HL-60 (cell line): ENCODE measurements at regions not wholly inside any gene's neighbourhood (a gene's known extent, or its start where the extent isn't known, plus 50 kb on each side); places are given as distances from the start of the nearest gene placed in this dataset.

Source experiments
- DNase-seq, 2 experiments: peaks; one replicate each; pipeline ENCODE4 v3.0.0-alpha.2; 2010 to 2020; ENCODE audit warnings: low read depth in 1 of 2, low spot score in 1 of 2
- H3K27ac ChIP-seq: fragments of 250-450 bp; sonication (Bioruptor Pico); replicated peaks from 2 replicates; pipeline ENCODE4 v1.5.1; 2020; ENCODE audit warnings: mild to moderate bottlenecking, moderate library complexity
- H3K27me3 ChIP-seq: fragments of 250-450 bp; sonication (Bioruptor Pico); 2 replicates; pipeline ENCODE4 v1.5.1; 2021; ENCODE audit warnings: mild to moderate bottlenecking, moderate library complexity; ENCODE audit not compliant: insufficient read depth, poor library complexity, severe bottlenecking
- H3K4me3 ChIP-seq: replicated peaks from 2 replicates; pipeline ENCODE4 v1.5.1; 2011; ENCODE audit warnings: mild to moderate bottlenecking, control low read depth, low read length; ENCODE audit not compliant: insufficient read depth
- CTCF ChIP-seq: IDR thresholded peaks from one replicate; pipeline ENCODE4 v1.5.1; 2011; ENCODE audit warnings: low read length, control low read depth, inconsistent platforms; ENCODE audit not compliant: insufficient read depth
- GABPA ChIP-seq: IDR thresholded peaks from 2 replicates; pipeline ENCODE4 v1.6.1; 2012; ENCODE audit warnings: low read depth
- POLR2AphosphoS5 ChIP-seq: IDR thresholded peaks from 2 replicates; pipeline ENCODE4 v1.6.1; 2012; ENCODE audit warnings: low read depth
- SPI1 ChIP-seq: IDR thresholded peaks from 2 replicates; pipeline ENCODE4 v1.6.1; 2012; ENCODE audit warnings: low read depth, mild to moderate bottlenecking, borderline replicate concordance
- TF ChIP-seq, protein P1 (sequence below): IDR thresholded peaks from 2 replicates; pipeline ENCODE4 v1.6.1; 2012; ENCODE audit warnings: low read depth; ENCODE audit not compliant: insufficient replicate concordance

DNA sequence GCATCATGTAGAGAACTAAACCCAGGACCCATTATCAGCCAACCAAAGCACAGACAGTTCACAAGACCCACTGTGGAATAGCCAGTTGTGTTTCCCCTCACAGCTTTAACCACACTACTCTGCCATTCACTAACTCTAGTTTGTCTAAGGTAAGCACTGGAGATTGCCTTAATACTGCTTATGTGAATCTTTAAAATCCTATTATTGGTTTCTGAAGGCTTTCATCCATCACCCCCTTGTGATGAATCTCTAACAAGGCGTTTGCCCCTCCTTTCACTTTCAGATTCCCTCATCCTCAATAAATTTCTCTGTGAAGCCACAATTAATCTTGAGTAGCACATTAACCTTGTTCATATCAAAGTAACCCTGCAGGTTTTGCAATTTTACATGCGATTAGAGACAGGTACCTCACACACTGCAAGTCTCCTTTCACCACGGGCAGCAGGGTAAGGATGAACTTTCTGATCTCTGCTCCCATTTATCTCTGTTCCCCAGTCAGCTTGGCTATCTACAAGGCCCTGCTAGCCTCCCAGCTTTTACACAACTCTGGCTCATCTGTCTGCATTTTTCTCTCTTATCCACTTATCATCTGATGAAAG is 785.6 kb downstream of the REEP3 start:
- no peak overlapping the region for H3K27ac ChIP-seq
- H3K27me3 ChIP-seq = no peaks in the 10 kb centered on the region
- no peak for DNase-seq
- TF ChIP-seq GABPA (no peak), CTCF (no peak), SPI1 (no peak), POLR2AphosphoS5 (no peak)
- TF ChIP-seq, protein P1, sequence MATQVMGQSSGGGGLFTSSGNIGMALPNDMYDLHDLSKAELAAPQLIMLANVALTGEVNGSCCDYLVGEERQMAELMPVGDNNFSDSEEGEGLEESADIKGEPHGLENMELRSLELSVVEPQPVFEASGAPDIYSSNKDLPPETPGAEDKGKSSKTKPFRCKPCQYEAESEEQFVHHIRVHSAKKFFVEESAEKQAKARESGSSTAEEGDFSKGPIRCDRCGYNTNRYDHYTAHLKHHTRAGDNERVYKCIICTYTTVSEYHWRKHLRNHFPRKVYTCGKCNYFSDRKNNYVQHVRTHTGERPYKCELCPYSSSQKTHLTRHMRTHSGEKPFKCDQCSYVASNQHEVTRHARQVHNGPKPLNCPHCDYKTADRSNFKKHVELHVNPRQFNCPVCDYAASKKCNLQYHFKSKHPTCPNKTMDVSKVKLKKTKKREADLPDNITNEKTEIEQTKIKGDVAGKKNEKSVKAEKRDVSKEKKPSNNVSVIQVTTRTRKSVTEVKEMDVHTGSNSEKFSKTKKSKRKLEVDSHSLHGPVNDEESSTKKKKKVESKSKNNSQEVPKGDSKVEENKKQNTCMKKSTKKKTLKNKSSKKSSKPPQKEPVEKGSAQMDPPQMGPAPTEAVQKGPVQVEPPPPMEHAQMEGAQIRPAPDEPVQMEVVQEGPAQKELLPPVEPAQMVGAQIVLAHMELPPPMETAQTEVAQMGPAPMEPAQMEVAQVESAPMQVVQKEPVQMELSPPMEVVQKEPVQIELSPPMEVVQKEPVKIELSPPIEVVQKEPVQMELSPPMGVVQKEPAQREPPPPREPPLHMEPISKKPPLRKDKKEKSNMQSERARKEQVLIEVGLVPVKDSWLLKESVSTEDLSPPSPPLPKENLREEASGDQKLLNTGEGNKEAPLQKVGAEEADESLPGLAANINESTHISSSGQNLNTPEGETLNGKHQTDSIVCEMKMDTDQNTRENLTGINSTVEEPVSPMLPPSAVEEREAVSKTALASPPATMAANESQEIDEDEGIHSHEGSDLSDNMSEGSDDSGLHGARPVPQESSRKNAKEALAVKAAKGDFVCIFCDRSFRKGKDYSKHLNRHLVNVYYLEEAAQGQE = no peak
- H3K4me3 ChIP-seq = no peak overlapping the region

GRCh38 chr10:64312876-64313275 is 791.7 kb downstream of the REEP3 start:
- H3K4me3 ChIP-seq = no peak overlapping the region
- TF ChIP-seq, protein P1 = no peak
- TF ChIP-seq GABPA (no peak), CTCF (no peak), POLR2AphosphoS5 (no peak), SPI1 (no peak)
- no peak overlapping the region for H3K27ac ChIP-seq

GRCh38 chr10:64313967-64314366 is 792.8 kb downstream of the REEP3 start:
- TF ChIP-seq GABPA (no peak), POLR2AphosphoS5 (no peak)
- TF ChIP-seq, protein P1 = no peak
- no peaks in the 10 kb centered on the region for H3K27me3 ChIP-seq

More at GRCh38 chr10:64312876-64313275, 791.7 kb downstream of the REEP3 start:
- no peak for DNase-seq
- no peaks in the 10 kb centered on the region for H3K27me3 ChIP-seq

GRCh38 chr10:64316416-64316815 is 795.2 kb downstream of the REEP3 start:
- no peaks in the 10 kb centered on the region for H3K27me3 ChIP-seq
- TF ChIP-seq, protein P1 = no peak
- TF ChIP-seq CTCF (no peak), POLR2AphosphoS5 (no peak), SPI1 (no peak), GABPA (no peak)
- H3K27ac ChIP-seq = no peak overlapping the region
- DNase-seq = no peak
- no peak overlapping the region for H3K4me3 ChIP-seq

More at GRCh38 chr10:64313967-64314366, 792.8 kb downstream of the REEP3 start:
- Histone ChIP-seq H3K27ac (no peak overlapping the region), H3K4me3 (no peak overlapping the region)
- no peak for DNase-seq
